ENCODE measurements at regions not wholly inside any gene's neighbourhood (a gene's known extent, or its start where the extent isn't known, plus 50 kb on each side); places are given as distances from the start of the nearest gene placed in this dataset.

- 0% methylated on average over 6 of the region's 6 CpGs for WGBS (ENCODE audit: insufficient coverage, low coverage, missing lambda C conversion rate)
- in situ Hi-C loops (cut with MboI) (no loop called here), intact Hi-C loops (cut with micrococcal nuclease) (no loop called here)
- no peaks in the 10 kb centered on the region for H3K4me1 ChIP-seq (replicated peaks in 1 of 2; ENCODE audit: control insufficient read depth in 2 of 2, insufficient read depth in 2 of 2, low read length in 2 of 2)
- H3K36me3 ChIP-seq (ENCODE audit: control insufficient read depth, insufficient read depth, low read length) = no peaks in the 10 kb centered on the region
- ChIA-PET CTCF (ENCODE audit: low intra/inter-chr PET ratio) (no interaction called here), POLR2A (no interaction called here)
- H3K9me3 ChIP-seq (replicated peaks; ENCODE audit: control insufficient read depth, insufficient read depth, low read depth, low read length) = no peaks in the 10 kb centered on the region; the same call in 1 of the 2 replicates
- H3K4me2 ChIP-seq (ENCODE audit: insufficient read depth, low read length) = no peak overlapping the region
- H3K9me1 ChIP-seq (ENCODE audit: control insufficient read depth, insufficient read depth, low read length) = no peaks in the 10 kb centered on the region
- no peak overlapping the region for H3K4me3 ChIP-seq
- FAIRE-seq = no peak
- ATAC-seq = no peak
- no peak overlapping the region for H3K27ac ChIP-seq (ENCODE audit: extremely low read depth, low read depth, low read length)
- H3K27me3 ChIP-seq (ENCODE audit: control insufficient read depth in 2 of 2, insufficient read depth in 2 of 2, low read length in 2 of 2) = no peaks in the 10 kb centered on the region
- no peak overlapping the region for H2AFZ ChIP-seq (ENCODE audit: low read depth, low read length)
- BruUV-seq (replicated peaks) = no TSS peak
- no peak overlapping the region for H3K9ac ChIP-seq (ENCODE audit: insufficient read depth in 1 of 2, low read depth in 2 of 2, low read length in 2 of 2)
- H3K79me2 ChIP-seq (ENCODE audit: control insufficient read depth, insufficient read depth, low read length) = no peaks in the 10 kb centered on the region
- H4K20me1 ChIP-seq (replicated peaks; ENCODE audit: control insufficient read depth, insufficient read depth, low read length) = no peaks in the 10 kb centered on the region
- no peak for DNase-seq (ENCODE audit: extremely low read depth in 1 of 4, low spot score in 3 of 4)
- TF ChIP-seq ZNF217 (CRISPR knock-in tag; IDR thresholded peaks at IDR 0.05) = no peak
- TF ChIP-seq NFATC3 (IDR thresholded peaks at IDR 0.05) = no peak
- no peak for TF ChIP-seq PTBP1 (IDR thresholded peaks at IDR 0.05; ENCODE audit: low read depth, low read length)
- no peak for TF ChIP-seq DNMT1 (IDR thresholded peaks at IDR 0.05)
- TF ChIP-seq ZBTB8A (IDR thresholded peaks at IDR 0.05; ENCODE audit: partially characterized antibody) = no peak
- TF ChIP-seq THAP12 (CRISPR knock-in tag; IDR thresholded peaks at IDR 0.05) = no peak
These were observed 521.2 kb downstream of the FRK start for GRCh38 chr6:115539531-115539930.

Data from K562 (cell line).